Endodermal cell (in vitro differentiated cells): ENCODE measurements at regions not wholly inside any gene's neighbourhood (a gene's known extent, or its start where the extent isn't known, plus 50 kb on each side); places are given as distances from the start of the nearest gene placed in this dataset.

Experiments
- DNase-seq: peaks from one replicate; pipeline ENCODE4 v3.0.0-alpha.2; 2017
- H3K27ac ChIP-seq: 2 replicates; pipeline ENCODE4 v1.5.1; 2013; ENCODE audit warnings: mild to moderate bottlenecking, low read depth, low read length, moderate library complexity
- H3K27me3 ChIP-seq: 2 replicates; pipeline ENCODE4 v1.6.1; 2013; ENCODE audit warnings: mild to moderate bottlenecking, low read length, moderate library complexity; ENCODE audit not compliant: insufficient read depth, control insufficient read depth, poor library complexity, severe bottlenecking
- H3K36me3 ChIP-seq: 2 replicates; pipeline ENCODE4 v1.7.0; 2013; ENCODE audit warnings: mild to moderate bottlenecking, low read length, moderate library complexity; ENCODE audit not compliant: control insufficient read depth, insufficient read depth
- H3K4me1 ChIP-seq: one replicate; pipeline ENCODE4 v1.7.0; 2013; ENCODE audit warnings: low read length; ENCODE audit not compliant: control insufficient read depth, insufficient read depth
- H3K4me3 ChIP-seq: 2 replicates; pipeline ENCODE4 v1.5.1; 2013; ENCODE audit warnings: mild to moderate bottlenecking, low read length, moderate library complexity
- H3K9ac ChIP-seq: 2 replicates; pipeline ENCODE4 v1.6.1; 2013; ENCODE audit warnings: mild to moderate bottlenecking, low read length, moderate library complexity; ENCODE audit not compliant: poor library complexity, severe bottlenecking; ENCODE audit errors: extremely low read depth
- H3K9me3 ChIP-seq: 2 replicates; pipeline ENCODE4 v1.6.1; 2013; ENCODE audit warnings: mild to moderate bottlenecking, low read length, moderate library complexity; ENCODE audit not compliant: control insufficient read depth
- H3K27ac Mint-ChIP-seq: 2 replicates; pipeline ENCODE4 v1.8.0; 2020; ENCODE audit warnings: mixed read lengths
- H3K27me3 Mint-ChIP-seq: 2 replicates; pipeline ENCODE4 v1.8.0; 2021; ENCODE audit warnings: mild to moderate bottlenecking, mixed read lengths; ENCODE audit not compliant: insufficient read depth
- H3K36me3 Mint-ChIP-seq: 2 replicates; pipeline ENCODE4 v1.8.0; 2020; ENCODE audit warnings: low read depth, mixed read lengths
- H3K4me1 Mint-ChIP-seq: 2 replicates; pipeline ENCODE4 v1.8.0; 2020; ENCODE audit warnings: mixed read lengths
- H3K4me3 Mint-ChIP-seq: 2 replicates; pipeline ENCODE4 v1.8.0; 2020; ENCODE audit warnings: mild to moderate bottlenecking, moderate library complexity, mixed read lengths
- H3K9me3 Mint-ChIP-seq: 2 replicates; pipeline ENCODE4 v1.8.0; 2020; ENCODE audit warnings: mild to moderate bottlenecking, mixed read lengths
- WGBS, 2 experiments: methylation state at CpG; one replicate each; pipeline versions ENCODE4 v1.1.5 to v1.1.7; 2013; ENCODE audit warnings: missing lambda C conversion rate in 2 of 2, mixed read lengths in 1 of 2; ENCODE audit not compliant: insufficient coverage in 1 of 2, insufficient read length in 1 of 2; 5-methylcytosine and 5-hydroxymethylcytosine counted together
- TF ChIP-seq, protein P1 (sequence below): fragments of 200-600 bp; sonication (generic); conservative IDR thresholded peaks from 2 replicates; pipeline ENCODE4 v1.5.0; 2021; ENCODE audit warnings: antibody characterized with exemption, mild to moderate bottlenecking

DNA sequence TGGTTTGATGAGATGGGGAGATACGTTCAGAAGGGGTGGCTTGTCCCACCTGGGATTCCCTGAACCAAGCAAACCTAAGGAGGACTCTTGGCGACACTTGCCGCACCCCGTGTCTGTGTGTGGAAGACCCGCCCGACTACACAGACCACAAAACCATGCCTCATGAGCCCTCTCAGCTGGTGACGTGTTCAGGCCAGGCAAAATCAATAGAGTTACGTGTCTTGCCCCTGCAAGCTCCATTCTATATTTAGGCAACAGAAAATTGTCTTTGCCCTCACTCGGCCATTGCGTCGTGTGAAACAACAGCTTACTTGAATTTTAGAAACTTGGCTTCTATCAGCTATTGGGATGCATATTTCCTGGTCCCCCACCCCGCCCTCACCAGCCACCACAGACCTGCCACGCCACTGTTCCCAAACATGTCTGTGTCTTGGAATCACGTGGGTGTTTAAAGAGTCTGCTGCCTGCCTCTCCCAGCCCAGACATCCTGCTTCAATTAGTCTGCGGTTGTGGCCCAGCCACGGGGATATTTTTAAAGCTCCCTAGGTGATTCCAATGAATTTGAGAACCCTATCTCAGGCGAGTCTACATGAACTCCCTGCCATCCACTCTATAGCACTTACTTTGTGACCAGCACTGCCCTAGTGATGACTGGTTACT is 279.2 kb upstream of the EXOC2 start:
- Histone ChIP-seq H3K9ac (no peak overlapping the region), H3K27ac (no peak overlapping the region), H3K4me1 (no peaks in the 10 kb centered on the region), H3K4me3 (no peak overlapping the region), H3K36me3 (no peaks in the 10 kb centered on the region), H3K9me3 (peaks cover 17% of the 10 kb centered on the region), H3K27me3 (no peaks in the 10 kb centered on the region)
- TF ChIP-seq, protein P1, sequence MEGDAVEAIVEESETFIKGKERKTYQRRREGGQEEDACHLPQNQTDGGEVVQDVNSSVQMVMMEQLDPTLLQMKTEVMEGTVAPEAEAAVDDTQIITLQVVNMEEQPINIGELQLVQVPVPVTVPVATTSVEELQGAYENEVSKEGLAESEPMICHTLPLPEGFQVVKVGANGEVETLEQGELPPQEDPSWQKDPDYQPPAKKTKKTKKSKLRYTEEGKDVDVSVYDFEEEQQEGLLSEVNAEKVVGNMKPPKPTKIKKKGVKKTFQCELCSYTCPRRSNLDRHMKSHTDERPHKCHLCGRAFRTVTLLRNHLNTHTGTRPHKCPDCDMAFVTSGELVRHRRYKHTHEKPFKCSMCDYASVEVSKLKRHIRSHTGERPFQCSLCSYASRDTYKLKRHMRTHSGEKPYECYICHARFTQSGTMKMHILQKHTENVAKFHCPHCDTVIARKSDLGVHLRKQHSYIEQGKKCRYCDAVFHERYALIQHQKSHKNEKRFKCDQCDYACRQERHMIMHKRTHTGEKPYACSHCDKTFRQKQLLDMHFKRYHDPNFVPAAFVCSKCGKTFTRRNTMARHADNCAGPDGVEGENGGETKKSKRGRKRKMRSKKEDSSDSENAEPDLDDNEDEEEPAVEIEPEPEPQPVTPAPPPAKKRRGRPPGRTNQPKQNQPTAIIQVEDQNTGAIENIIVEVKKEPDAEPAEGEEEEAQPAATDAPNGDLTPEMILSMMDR, result no peak
- Mint-ChIP-seq H3K4me1 (no peaks in the 10 kb centered on the region), H3K27me3 (peaks cover 3% of the 10 kb centered on the region), H3K4me3 (no peak overlapping the region), H3K9me3 (peaks cover 27% of the 10 kb centered on the region), H3K27ac (no peak overlapping the region), H3K36me3 (no peaks in the 10 kb centered on the region)
- no peak for DNase-seq
- WGBS, 2 experiments, result 93 to 95% methylated on average over 12 to 17 of the region's 17 CpGs

DNA sequence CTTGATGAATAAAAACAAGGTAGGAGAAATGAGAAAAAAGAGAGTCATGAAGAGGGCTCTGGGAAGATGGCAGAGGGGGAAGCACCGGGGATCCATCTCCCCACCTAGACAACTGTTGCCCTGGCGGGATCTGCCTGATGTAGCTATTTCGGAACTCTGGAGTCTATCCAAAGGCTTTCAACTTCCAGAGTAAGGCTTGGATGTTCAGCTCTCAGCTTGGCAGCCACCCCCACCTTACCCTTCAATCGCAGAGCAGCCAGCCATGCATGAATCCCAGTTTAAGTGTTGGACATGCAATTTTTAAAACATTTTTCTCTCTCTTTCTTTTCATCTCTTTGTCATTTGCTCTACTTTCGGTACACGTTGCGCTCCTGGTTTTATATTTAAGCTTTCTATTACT is 275.9 kb upstream of the EXOC2 start:
- no peak overlapping the region for H3K27ac ChIP-seq
- H3K27ac Mint-ChIP-seq, result no peak overlapping the region
- H3K9me3 ChIP-seq, result no peaks in the 10 kb centered on the region
- H3K4me1 ChIP-seq, result no peaks in the 10 kb centered on the region
- H3K36me3 ChIP-seq, result no peaks in the 10 kb centered on the region
- no peaks in the 10 kb centered on the region for H3K36me3 Mint-ChIP-seq
- H3K9me3 Mint-ChIP-seq, result no peaks in the 10 kb centered on the region
- TF ChIP-seq, protein P1, result no peak
- no peaks in the 10 kb centered on the region for H3K4me1 Mint-ChIP-seq
- H3K4me3 Mint-ChIP-seq, result no peak overlapping the region
- no peaks in the 10 kb centered on the region for H3K27me3 ChIP-seq
- WGBS, 2 experiments, result 94% methylated on average over 3 to 7 of the region's 7 CpGs
- H3K4me3 ChIP-seq, result no peak overlapping the region
- DNase-seq, result no peak
- H3K27me3 Mint-ChIP-seq, result peaks cover 5% of the 10 kb centered on the region
- no peak overlapping the region for H3K9ac ChIP-seq

DNA sequence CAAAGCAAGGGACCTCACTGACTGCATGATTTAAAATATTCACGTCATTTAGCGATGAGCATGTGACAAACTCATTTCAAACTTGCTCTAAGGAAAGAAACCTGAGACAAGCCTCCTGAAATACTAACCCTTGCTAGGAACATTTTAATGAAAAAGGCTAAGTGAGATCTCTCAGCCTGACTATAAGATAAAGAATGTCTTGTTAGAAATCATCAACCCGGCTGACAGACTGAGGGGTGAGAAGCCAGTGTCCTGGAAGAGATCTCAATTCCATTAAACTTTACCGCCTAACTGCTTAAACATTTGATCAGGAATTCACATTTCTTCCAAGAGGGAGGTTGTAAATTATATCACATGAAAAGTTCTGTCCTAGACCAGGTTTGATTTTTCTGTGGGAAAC is 274.8 kb upstream of the EXOC2 start:
- H3K4me3 Mint-ChIP-seq, result no peak overlapping the region
- Histone ChIP-seq H3K9me3 (no peaks in the 10 kb centered on the region), H3K27me3 (no peaks in the 10 kb centered on the region), H3K4me3 (no peak overlapping the region), H3K4me1 (no peaks in the 10 kb centered on the region), H3K36me3 (no peaks in the 10 kb centered on the region), H3K9ac (no peak overlapping the region), H3K27ac (no peak overlapping the region)
- no peaks in the 10 kb centered on the region for H3K36me3 Mint-ChIP-seq
- peaks cover 5% of the 10 kb centered on the region for H3K4me1 Mint-ChIP-seq
- no peak overlapping the region for H3K27ac Mint-ChIP-seq
- H3K9me3 Mint-ChIP-seq, result no peaks in the 10 kb centered on the region
- DNase-seq, result no peak
- WGBS, 2 experiments, result 94 to 95% methylated on average over 3 to 4 of the region's 4 CpGs
- H3K27me3 Mint-ChIP-seq, result peaks cover 5% of the 10 kb centered on the region
- TF ChIP-seq, protein P1, result no peak
